ENCODE measurements at regions not wholly inside any gene's neighbourhood (a gene's known extent, or its start where the extent isn't known, plus 50 kb on each side); places are given as distances from the start of the nearest gene placed in this dataset.
"Not testable (repeated sequence)": the region's sequence is repeated elsewhere in the genome, so short reads cannot be mapped to it uniquely, and the experiment has no call there.

DNA sequence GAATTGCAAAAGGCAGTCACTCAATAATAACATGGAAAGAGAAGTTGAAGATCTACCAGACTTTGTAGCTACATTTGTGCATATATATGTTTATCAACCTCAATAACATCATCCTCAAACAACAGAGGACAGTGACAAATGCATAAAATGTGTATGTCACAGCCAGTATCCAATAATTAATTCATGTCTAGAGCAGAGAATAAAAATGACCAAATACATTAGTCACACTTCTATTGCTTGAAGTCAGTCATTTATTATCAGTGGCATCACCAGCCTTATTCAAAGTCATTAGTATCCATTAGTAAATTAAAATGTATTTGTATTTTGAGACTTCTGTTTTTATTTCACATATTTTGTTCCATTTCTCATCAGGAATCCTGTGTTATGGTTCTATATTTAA lies 852.8 kb downstream of the XPNPEP1 start:
- DNase-seq (ENCODE audit: low read depth): no peak

DNA sequence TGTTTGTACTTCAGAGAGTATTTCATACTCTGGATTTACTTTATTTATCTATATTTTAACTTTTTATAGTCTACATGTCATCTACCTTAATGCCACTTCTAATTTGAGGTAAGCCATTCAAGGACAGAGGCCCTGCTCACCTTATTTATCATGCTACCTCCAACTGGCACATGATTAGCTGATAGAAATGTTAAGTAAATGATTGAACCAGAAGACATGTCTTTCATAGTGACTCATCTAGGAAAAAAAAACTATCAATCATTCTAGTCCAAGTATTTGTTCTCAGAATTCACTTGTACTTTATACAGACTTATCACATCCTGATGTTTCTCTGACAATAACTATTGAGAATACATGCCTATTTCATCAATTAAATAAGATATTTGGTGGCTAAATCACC lies 856.3 kb downstream of the XPNPEP1 start:
- DNase-seq (ENCODE audit: low read depth): no peak

DNA sequence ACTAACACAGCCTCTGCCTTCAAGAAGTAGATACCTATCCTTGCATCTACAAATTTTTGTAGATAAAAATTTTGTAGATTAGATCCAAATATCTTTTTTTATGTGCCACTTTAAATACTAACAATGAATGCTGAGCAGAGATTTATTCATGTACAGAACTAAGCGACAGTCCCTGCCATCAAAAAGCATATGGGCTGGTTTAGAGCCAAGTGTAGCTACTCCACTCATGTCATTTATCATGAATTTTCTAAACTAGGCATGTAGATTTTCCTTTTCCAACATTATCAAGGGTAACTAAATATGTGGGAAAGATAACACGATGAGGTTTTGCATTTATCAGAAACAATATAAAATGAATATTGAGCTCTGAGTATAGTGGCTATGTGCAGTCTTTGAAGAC lies 857.5 kb downstream of the XPNPEP1 start:
- no peak for DNase-seq (ENCODE audit: low read depth)

DNA sequence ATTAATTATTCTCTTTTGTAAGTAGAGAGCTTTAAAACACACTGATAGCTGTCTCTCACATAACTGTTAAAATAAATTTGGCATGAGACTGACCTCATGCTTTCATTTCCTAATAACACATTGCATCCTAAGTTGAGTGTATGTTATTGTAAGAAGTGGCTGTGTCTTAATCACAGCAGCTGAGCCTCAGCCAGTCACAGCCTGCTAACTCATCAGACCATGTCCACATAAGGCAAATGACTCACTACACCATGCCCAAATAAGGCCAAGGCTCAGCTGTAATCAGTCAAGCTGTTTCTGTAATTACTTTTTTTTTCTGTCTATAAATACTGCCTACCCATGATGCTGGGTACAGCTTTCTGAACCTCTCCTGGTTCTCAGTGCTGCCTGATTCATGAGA lies 860.9 kb downstream of the XPNPEP1 start:
- peak; percentile 14 for DNase-seq (ENCODE audit: low read depth)

DNA sequence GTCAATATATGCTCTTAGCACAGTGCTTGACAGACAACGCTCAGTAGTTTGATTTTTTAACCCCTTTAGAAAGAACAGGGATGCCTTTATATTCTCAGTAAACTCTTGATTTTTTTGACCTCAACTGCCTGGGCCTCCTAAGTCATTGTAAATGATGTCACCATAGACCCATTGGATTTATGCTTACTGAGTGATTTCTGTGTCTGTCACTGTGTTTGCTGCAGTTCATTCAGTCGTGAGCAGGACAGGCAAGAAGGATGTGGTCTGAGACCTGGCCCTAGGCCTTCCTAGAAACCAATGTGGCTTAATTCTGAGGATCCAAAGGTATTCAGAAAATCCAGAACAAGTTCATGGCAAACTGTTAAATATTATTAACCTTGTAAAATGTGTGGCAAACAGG lies 868.1 kb downstream of the XPNPEP1 start:
- DNase-seq (ENCODE audit: low read depth): no peak

DNA sequence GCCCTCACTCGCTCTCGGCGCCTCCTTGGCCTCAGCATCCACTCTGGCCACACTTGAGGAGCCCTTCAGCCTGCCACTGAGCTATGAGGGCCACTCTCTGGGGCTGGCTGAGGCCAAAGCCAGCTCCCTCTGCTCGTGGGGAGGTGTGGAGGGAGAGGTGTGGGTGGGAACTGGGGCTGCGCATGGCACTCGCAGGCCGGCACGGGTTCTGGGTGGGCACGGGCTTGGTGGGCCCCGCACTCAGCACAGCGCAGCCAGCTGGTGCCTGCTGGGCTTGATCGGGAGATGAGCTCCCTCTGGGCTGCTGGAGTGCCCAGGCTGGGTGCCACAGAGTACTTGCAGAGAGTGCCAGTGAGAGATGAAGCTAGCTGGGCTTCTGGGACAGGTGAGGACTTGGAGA lies 875.5 kb downstream of the XPNPEP1 start:
- DNase-seq (ENCODE audit: low read depth): no peak

DNA sequence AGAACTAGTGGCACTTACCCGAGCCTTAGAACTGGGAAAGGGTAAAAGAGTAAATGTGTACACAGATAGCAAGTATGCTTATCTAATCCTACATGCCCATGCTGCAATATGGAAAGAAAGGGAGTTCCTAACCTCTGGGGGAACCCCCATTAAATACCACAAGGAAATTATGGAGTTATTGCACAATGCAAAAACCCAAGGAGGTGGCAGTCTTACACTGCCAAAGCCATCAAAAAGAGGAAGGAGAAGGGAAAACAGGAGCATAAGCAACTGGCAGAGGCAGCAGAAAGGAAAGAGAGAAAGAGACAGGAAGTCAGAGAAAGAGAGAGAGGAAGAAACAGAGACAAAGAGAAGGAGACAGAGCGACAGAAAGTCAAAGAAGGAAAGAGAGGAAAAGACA lies 876.9 kb downstream of the XPNPEP1 start:
- DNase-seq (ENCODE audit: low read depth): not testable (repeated sequence)

DNA sequence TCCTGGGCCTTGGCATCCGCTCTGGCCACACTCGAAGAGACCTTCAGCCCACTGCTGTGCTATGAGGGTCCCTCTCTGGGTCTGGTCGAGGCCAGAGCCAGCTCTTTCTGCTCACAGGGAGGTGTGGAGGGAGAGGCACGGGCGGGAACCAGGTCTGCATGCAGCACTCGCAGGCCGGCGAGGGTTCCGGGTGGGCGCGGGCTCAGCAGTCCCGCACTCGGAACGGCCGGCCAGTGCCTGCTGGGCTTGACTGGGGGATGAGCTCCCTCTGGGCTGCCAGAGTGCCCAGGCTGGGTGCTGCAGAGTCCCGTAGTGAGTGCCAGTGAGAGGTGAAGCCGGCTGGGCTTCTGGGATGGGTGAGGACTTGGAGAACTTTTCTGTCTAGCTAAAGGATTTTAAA lies 882.7 kb downstream of the XPNPEP1 start:
- no peak for DNase-seq (ENCODE audit: low read depth)

DNA sequence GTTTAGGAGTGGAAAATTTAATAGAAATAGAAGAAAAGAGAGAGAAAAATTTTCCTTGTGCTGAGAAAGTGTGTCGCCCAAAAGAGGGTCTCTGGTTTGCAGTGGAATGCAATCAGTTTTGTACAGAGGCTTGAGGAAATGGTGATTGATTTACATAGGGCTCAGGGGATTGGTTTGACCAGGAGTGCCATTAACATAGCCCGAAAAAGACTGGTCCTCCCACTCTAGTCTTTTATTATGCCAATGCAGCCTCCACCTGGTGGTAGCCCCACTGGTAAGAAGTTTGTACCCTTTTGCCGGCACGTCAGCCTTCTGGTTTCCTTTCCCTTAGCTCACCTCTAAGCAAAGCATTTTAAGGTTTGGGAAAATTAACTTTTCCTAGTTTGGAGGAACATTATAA lies 885.3 kb downstream of the XPNPEP1 start:
- no peak for DNase-seq (ENCODE audit: low read depth)

DNA sequence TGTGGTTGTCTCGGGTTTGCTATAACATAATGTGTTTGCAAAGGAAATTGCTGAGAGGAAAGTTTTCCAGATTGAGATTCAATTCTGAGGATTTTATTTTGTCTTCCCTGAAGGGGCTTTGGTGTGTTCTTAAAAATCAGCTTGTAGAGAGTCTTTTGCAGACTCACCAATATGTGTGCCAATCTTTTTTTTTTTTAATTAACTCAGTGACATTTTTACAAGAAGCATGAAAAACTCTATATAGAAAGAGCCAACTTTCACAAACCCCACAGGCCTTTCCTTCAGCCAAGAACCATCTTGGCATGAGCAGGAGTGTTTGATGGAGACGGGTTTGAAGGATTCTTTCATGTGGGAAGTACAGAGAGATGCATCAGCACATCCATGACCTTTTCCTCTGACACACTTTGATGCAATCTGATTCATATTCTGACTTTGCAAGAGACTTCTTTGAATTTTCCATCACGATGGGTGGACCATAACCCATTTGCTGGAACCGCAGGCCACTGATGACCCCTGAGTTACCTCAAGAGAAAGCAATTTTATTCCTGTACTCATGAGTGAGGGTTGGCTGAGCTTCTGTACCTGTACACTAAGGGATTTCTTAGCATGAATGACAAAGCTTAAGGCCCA lies 892.6 kb downstream of the XPNPEP1 start:
- no peak for DNase-seq (ENCODE audit: low read depth)

DNA sequence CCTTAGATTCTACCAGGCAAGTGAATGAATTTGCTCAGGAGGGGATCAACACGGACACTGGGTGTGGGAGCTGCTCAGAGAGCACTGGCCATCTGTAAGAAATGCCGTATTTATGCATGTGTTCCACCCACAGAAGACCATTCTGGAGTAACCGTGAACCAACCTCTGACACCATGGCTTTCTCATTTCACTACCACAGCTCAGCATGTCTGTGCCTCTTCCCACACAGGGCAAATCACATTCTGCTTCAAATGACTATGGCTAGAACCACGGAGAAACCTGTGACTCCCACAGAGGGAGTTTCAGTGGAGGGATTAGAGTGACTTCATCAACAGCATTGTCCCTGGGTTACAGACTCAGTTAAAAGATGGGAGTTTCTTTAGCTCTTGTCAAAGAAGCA lies 893.4 kb downstream of the XPNPEP1 start:
- DNase-seq (ENCODE audit: low read depth): no peak

DNA sequence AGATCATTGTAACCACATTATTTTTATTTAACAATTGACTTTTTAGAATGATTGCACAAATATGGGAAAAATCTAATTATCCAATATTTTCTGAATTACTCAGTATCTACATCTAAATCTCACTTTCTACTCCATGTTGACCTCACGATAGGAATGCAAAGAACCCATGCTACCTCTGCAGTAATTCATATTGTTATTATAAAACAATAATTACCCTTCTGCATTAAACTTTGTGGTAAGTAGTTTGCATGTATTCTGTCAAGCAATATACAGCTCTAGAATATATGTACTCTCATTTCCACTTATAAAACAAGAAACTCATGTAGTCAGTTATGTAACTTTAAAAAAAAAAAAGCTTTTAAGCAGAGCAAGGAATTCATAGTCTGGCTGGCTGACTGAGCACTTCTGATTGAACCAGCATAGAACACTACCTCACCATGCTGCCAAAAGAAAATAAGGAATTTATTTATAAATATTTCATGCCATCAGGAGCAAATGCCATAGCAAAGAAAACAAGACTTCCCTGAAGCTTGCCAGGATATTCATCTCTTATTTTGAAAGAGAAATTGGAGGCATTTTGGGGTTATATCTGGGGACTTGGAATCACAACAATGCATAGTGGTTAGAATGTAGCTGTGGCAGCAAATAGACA lies 895.7 kb downstream of the XPNPEP1 start:
- peak; percentile 67 for DNase-seq (ENCODE audit: low read depth)

DNA sequence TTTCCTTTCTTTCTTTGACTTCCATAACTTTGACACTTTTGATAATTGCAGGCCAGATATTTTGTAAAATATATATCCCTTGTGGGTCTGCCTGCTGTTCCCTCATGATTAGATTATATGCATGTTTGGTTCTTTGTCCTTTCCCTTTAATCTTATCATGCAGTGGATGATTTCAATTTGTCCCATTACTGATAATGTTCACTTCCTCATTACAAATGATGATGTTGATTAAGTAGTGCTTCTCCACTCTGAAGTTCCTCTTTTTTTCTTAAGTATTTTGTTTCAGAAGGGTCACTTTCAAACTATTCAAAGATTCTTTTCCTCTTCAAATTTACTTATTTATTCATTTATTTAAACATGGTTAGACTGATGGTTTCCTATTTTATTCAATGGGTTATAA lies 898.1 kb downstream of the XPNPEP1 start:
- no peak for DNase-seq (ENCODE audit: low read depth)

DNA sequence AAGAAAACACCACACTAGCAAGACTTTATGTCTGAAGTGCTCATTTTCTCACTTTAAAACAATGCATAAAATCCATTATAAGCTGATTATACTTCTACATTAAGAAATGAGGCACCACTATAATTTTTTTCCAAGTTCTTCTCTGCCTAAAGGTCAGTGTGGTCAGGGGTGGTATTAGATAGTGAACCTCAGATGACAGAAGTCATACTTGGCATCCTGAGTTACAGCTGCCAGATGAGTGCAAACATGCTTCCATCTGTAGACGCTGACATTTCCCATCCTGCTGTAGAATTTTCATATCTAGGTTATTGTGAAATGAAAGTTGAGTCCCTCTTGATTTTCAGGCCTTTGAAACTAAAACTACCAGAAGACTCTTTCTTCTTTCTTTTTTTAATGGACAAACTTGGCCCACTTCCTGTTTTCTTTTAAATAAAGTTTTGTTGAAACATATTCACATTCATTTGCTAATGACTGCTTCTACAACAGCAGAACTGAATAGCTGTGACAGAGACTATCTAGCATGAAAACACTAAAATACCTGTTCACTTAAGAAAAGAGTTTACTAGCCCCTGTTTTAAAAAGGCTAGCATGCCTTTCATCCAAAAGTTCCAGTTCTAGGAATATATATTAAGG lies 900.8 kb downstream of the XPNPEP1 start:
- no peak for DNase-seq (ENCODE audit: low read depth)

DNA sequence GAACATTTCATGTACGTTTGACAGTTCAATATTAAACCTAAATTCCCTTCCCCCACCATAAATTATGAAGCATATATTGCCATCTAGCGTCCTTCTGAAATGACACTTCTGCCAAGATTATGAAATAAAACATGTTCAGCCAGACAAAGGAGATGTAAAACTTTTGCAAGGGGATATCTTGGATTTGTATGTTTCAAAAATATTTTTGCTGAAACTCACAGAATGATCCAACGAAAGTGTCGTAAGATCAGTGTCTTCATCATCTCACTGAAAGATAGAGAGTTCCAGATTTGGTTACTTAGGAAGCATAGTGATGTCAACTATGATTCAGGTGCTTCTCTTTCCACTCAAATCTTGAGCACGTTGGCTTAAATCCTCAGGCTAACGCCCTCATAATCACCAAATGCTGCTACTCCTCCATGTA lies 904.3 kb downstream of the XPNPEP1 start:
- no peak for DNase-seq (ENCODE audit: low read depth)

DNA sequence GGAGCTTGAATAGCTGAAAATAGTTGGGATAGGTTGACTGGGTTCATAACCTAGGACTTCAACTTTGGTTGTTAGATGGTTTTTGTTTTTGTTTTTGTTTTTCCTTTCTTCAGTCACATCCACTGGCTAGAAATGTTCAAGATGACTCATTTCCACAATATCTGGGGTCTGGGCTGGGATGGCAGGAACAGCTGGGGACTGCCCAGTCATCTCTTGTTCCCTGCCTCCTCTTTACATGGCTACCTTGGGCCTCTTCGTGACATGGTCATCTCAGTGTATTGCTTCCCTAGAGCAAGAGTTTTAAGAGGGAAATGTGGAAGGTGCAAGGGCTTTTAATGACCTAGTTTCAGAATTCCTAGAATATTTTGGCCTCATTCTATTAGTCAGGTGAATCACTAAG lies 915.8 kb downstream of the XPNPEP1 start:
- DNase-seq (ENCODE audit: low read depth): no peak

DNA sequence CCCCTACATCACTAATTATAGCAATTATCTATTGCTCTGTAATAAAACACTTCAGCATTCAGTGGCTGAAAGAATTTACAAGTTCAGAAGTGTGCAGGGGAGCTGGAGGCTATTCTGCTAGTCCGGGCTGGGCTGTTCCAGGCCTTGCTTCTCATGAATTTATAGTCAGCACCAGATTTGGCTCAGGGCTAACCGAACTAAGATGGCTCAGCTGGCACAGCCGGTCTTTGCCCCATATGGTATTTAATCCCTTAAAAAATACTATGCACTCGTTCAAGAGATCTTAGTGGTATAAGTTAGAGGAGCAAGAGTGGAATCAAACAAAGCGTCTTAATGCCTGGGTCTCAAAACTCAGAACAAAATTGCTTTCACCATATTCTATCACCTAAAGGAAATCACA lies 932.9 kb downstream of the XPNPEP1 start:
- DNase-seq (ENCODE audit: low read depth): no peak

DNA sequence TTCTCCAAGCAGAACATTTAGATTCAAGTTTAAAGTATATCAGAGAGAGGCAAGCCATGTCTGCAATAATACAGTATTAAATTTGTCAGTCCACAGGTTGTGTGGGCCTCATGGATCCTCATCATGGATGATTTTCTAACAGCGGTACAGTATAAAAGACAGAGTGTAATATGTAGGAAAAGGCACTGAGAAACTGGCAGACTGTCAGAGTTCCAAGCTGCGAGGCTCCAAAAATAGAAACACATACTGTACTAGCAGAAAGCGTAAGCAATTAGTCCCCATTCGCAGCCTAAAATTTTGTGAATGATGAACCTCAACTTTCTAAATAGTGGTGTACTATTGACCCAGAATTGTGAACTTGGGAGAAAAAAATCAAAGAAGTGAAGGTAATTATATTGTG lies 933.3 kb downstream of the XPNPEP1 start:
- no peak for DNase-seq (ENCODE audit: low read depth)

DNA sequence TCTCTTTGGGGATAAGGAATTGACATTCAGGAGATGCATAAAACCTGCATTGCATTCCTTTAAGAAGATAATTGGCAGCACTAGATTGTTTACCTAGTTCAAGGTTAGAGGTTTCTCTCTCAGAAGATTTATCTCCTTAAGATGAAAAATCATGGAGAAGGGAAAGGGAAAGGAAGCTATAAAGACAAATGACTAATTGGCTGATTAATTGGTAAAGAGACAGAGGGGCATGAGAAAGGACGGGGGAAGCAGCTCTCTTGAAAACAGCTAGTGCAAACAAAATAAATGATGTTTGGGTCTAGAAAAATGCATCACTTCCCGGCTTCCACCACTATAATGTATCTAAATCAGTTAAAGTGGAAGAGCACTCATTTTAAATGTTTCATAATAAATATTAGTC lies 941.2 kb downstream of the XPNPEP1 start:
- DNase-seq (ENCODE audit: low read depth): no peak

DNA sequence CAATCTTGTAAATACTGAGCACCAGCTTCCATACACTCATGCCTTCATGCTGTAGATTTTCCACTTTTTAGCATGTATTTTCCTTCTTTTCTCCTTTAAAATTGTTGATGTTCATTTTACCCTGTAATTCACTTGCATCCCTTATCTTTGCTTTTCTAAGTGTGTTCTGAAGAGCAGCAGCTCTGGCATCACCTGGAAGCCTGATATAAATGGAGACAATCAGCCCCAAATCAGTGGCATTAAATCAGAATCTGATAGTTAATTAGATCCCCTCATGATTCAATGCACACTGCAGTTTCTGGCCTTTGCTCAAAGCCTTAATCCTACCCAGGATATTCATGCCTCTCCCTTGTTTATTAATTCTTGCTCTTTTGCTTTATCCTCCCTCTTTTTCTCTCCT lies 942.4 kb downstream of the XPNPEP1 start:
- DNase-seq (ENCODE audit: low read depth): no peak

DNA sequence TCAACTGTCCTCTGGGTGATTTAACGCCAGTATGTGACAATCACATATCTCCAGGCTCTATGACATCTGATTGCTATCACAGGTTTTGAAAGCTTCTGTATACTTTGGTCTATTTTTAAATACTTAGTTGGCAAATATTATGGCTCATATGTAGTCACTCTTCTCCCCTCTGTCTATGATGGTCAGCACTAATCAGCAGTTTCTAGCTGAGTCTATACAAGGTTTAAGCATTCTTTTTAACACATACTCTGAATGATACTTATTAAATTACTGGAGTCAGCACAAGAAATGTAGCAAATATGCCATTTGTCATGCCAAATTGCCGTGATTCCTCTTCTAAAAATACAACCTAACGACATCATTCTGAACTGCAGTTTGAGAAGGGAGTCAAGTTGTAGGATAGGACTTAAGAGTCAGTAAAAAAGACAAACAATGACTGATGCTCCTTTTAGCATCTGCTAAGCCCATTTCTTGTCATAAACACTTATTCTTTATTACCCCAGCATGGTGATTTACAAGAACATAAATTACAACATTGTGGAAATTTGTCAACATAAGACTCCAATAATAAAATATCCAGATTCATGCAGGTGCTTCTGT lies 947.8 kb downstream of the XPNPEP1 start:
- DNase-seq (ENCODE audit: low read depth): no peak

DNA sequence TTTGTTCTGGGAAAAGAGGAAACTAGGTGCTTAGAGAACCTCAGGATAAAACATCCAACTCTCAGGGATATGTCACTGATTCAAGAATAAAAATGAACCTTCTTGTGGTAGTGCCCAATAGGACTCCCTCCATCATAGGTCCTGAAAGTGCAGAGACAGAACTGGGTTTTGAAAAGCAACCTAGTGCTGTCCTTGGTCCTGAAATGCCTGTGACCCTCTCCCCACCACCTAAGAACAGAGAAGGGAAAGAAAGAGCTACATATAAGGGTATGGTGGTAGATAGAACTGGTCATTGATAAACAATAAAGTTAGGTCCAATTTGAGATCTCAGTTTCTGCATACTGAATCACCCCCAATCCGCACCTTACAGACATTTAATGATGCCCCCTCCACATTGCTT lies 953.3 kb downstream of the XPNPEP1 start:
- DNase-seq (ENCODE audit: low read depth): no peak

DNA sequence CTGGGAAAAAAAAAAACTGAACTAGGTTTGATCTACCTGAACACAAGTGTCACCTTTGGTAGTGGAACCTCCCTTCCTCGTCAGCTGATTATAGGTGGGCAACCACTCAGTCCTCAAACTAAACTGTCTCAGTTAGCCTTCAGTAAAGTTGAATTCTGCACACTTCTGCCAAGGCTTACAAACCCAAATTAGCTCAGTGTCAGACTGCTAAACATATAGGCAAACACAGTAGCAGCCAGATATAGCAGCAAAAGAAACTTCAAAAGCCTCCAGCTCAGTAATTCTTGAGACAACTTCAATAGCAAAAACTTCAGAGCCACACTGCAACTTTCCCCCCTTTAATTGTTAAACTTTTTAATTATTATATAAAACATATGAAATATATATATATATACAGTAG lies 956.9 kb downstream of the XPNPEP1 start:
- no peak for DNase-seq (ENCODE audit: low read depth)

All from GM04503 (cell line).